ENCODE measurements at regions not wholly inside any gene's neighbourhood (a gene's known extent, or its start where the extent isn't known, plus 50 kb on each side); places are given as distances from the start of the nearest gene placed in this dataset.
"Not testable (repeated sequence)": the region's sequence is repeated elsewhere in the genome, so short reads cannot be mapped to it uniquely, and the experiment has no call there.

- Histone ChIP-seq H3K4me1 (ENCODE audit: control insufficient read depth, extremely low read depth, insufficient read depth, low read length) (no peaks in the 10 kb centered on the region), H3K4me3 (replicated peaks in 1 of 3; ENCODE audit: insufficient read depth in 1 of 3, low read depth in 1 of 3, low read length in 3 of 3) (no peak overlapping the region), H3K9me1 (replicated peaks; ENCODE audit: control insufficient read depth, extremely low read depth, insufficient read depth, low read length) (no peaks in the 10 kb centered on the region), H3K9me3 (replicated peaks; ENCODE audit: control insufficient read depth, insufficient read depth, low read length) (no peaks in the 10 kb centered on the region), H2AFZ (ENCODE audit: low read depth, low read length) (no peak overlapping the region), H4K20me1 (replicated peaks; ENCODE audit: control insufficient read depth, extremely low read depth, insufficient read depth, low read length) (no peaks in the 10 kb centered on the region), H3K27me3 (ENCODE audit: control insufficient read depth in 2 of 2, insufficient read depth in 2 of 2, low read length in 2 of 2) (peaks cover 2 to 5% of the 10 kb centered on the region in 2 experiments), H3K9ac (replicated peaks; ENCODE audit: extremely low read depth, insufficient read depth, low read length) (no peak overlapping the region), H3K4me2 (ENCODE audit: insufficient read depth, low read length) (no peak overlapping the region), H3K36me3 (ENCODE audit: control insufficient read depth in 2 of 2, extremely low read depth in 1 of 2, insufficient read depth in 2 of 2, low read length in 2 of 2) (no peaks in the 10 kb centered on the region), H3K79me2 (ENCODE audit: control insufficient read depth, insufficient read depth, low read length) (no peaks in the 10 kb centered on the region), H3K27ac (ENCODE audit: insufficient read depth, low read depth, low read length) (no peak overlapping the region)
- CTCF ChIA-PET: no interaction called here
- dilution Hi-C loops (cut with MboI; ENCODE audit: extremely low pct_ligation_motif_present, low sequenced_read_pairs): no loop called here
- no peak for TF ChIP-seq EZH2 (IDR thresholded peaks at IDR 0.05; ENCODE audit: borderline replicate concordance, low read depth, low read length, severe bottlenecking)
- no peak for TF ChIP-seq CTCF (IDR thresholded peaks at IDR 0.05; ENCODE audit: extremely low read depth in 1 of 2, insufficient read depth in 1 of 2, low read depth in 1 of 2, low read length in 2 of 2)
- no peak for TF ChIP-seq POLR2AphosphoS5 (IDR thresholded peaks at IDR 0.05; ENCODE audit: insufficient read depth, low read depth, low read length)
- no peak for TF ChIP-seq POLR2A (IDR thresholded peaks at IDR 0.05; ENCODE audit: low read depth, low read length)
- TF ChIP-seq FOS (IDR thresholded peaks at IDR 0.05; ENCODE audit: borderline replicate concordance, insufficient read depth, low read length): no peak
- no peak for TF ChIP-seq GATA2 (IDR thresholded peaks at IDR 0.05; ENCODE audit: insufficient read depth, insufficient read length, low read depth, low read length)
- no peak for TF ChIP-seq JUN (IDR thresholded peaks at IDR 0.05; ENCODE audit: borderline replicate concordance, insufficient read depth, insufficient read length, low read depth)
- no peak for TF ChIP-seq MAX (IDR thresholded peaks at IDR 0.05; ENCODE audit: insufficient read depth, insufficient read length)
- TF ChIP-seq MYC (IDR thresholded peaks at IDR 0.05; ENCODE audit: low read depth, low read length): no peak
- BruUV-seq (replicated peaks): no TSS peak
- no peak for FAIRE-seq
- no peak for DNase-seq (ENCODE audit: low read depth, low spot score)
- intact Hi-C loops (cut with micrococcal nuclease): no loop called here
- POLR2A ChIA-PET: no interaction called here
Measured at GRCh38 chr3:102361101-102361500, 73.7 kb upstream of the ZPLD1 start.

GRCh38 chr3:102366116-102366515 is 68.7 kb upstream of the ZPLD1 start:
- H3K27me3 ChIP-seq (ENCODE audit: control insufficient read depth in 2 of 2, insufficient read depth in 2 of 2, low read length in 2 of 2); H3K9me3 ChIP-seq (replicated peaks; ENCODE audit: control insufficient read depth, insufficient read depth, low read length); H3K36me3 ChIP-seq (ENCODE audit: control insufficient read depth in 2 of 2, extremely low read depth in 1 of 2, insufficient read depth in 2 of 2, low read length in 2 of 2); CTCF ChIA-PET; FAIRE-seq; H4K20me1 ChIP-seq (replicated peaks; ENCODE audit: control insufficient read depth, extremely low read depth, insufficient read depth, low read length); DNase-seq (ENCODE audit: low read depth, low spot score); H2AFZ ChIP-seq (ENCODE audit: low read depth, low read length); intact Hi-C loops (cut with micrococcal nuclease); H3K9ac ChIP-seq (replicated peaks; ENCODE audit: extremely low read depth, insufficient read depth, low read length); H3K4me2 ChIP-seq (ENCODE audit: insufficient read depth, low read length); POLR2A ChIA-PET; H3K4me1 ChIP-seq (ENCODE audit: control insufficient read depth, extremely low read depth, insufficient read depth, low read length); H3K27ac ChIP-seq (ENCODE audit: insufficient read depth, low read depth, low read length); H3K4me3 ChIP-seq (replicated peaks in 1 of 3; ENCODE audit: insufficient read depth in 1 of 3, low read depth in 1 of 3, low read length in 3 of 3); H3K9me1 ChIP-seq (replicated peaks; ENCODE audit: control insufficient read depth, extremely low read depth, insufficient read depth, low read length); BruUV-seq (replicated peaks); H3K79me2 ChIP-seq (ENCODE audit: control insufficient read depth, insufficient read depth, low read length); dilution Hi-C loops (cut with MboI; ENCODE audit: extremely low pct_ligation_motif_present, low sequenced_read_pairs): not testable (repeated sequence)
